ENCODE measurements at regions not wholly inside any gene's neighbourhood (a gene's known extent, or its start where the extent isn't known, plus 50 kb on each side); places are given as distances from the start of the nearest gene placed in this dataset.

DNA sequence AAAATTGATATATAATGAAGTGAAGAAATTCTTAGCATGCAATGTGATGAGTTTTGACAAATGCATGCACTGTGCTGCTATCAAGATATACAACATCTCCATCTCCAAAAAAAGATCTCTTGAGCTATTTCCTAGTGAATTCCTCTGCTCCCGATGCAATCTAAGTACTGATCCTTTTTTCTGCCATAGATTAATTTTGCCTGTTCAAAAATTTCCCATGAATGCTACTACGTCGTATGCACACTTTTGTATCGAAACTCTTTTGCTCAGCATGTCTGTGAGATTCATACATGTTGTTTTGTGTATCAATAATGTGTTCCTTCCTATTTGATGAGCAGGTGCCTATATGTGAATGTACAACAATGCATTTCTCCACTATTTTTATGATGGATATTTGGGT lies 647.4 kb downstream of the MTRR start:
- no peak for TF ChIP-seq JUND (IDR thresholded peaks at IDR 0.05; ENCODE audit: low read depth)
- no peak for DNase-seq (ENCODE audit: low read depth in 1 of 2, low spot score in 1 of 2)
- in situ Hi-C loops (cut with HindIII; ENCODE audit: low pct_unique_long_range_greater_than_20kb, low sequenced_read_pairs): no loop called here

DNA sequence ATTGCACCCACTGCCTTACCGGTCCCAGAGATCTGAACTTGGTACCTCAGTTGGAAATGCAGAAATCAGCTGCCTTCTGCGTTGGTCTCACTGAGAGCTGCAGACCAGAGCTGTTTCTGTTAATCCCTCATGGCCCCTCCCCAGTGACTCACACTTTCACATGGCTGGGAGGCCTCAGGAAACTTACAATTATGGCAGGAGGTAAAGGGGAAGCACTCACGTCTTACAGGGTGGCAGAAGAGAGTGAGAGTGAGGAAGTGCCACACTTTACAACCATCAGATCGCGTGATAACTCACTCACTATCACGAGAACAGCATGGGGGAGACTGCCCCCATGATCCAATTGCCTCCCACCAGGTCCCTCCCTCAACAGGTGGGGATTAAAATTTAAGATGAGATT lies 648.5 kb downstream of the MTRR start:
- no peak for TF ChIP-seq JUND (IDR thresholded peaks at IDR 0.05; ENCODE audit: low read depth)
- in situ Hi-C loops (cut with HindIII; ENCODE audit: low pct_unique_long_range_greater_than_20kb, low sequenced_read_pairs): no loop called here
- no peak for DNase-seq (ENCODE audit: low read depth in 1 of 2, low spot score in 1 of 2)

DNA sequence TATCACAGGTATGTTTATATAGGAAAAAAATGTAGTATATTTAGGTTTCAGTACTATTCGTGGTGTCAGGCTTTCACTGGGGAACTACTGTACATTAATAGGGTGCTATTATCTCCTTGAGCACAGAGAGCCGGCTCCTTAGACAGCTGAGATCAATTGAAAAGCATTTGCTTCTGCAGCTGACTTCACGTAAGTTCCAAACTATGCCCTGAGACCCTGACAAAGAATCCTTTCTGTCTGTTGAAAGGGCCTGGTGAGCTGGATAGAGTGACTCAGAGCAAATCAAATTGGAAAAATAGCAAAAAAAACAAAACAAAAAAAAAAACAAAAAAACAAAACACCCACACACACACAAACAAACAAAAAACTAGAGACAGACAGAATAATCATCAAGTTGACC lies 652.0 kb downstream of the MTRR start:
- in situ Hi-C loops (cut with HindIII; ENCODE audit: low pct_unique_long_range_greater_than_20kb, low sequenced_read_pairs): no loop called here
- no peak for TF ChIP-seq JUND (IDR thresholded peaks at IDR 0.05; ENCODE audit: low read depth)
- DNase-seq (ENCODE audit: low read depth in 1 of 2, low spot score in 1 of 2): no peak

DNA sequence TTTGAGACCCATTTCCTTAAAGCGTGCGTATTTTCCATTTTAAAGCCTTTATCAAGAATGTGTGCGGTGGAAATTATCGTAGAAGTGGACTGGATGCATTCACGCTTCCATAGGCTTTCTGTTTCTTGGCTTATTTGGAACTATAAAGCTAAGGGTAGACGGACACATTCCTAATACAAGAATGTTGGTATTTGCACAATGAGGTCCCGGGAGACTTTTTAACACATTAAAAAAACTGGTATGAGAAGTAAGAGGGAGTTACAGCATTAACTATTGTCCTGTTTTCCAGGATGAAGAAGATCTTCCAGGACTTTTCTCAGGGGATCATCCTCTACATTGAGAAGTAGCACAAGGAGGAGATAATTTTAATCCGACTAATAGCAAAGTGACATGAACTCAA lies 653.0 kb downstream of the MTRR start:
- in situ Hi-C loops (cut with HindIII; ENCODE audit: low pct_unique_long_range_greater_than_20kb, low sequenced_read_pairs): no loop called here
- no peak for DNase-seq (ENCODE audit: low read depth in 1 of 2, low spot score in 1 of 2)
- TF ChIP-seq JUND (IDR thresholded peaks at IDR 0.05; ENCODE audit: low read depth): no peak

DNA sequence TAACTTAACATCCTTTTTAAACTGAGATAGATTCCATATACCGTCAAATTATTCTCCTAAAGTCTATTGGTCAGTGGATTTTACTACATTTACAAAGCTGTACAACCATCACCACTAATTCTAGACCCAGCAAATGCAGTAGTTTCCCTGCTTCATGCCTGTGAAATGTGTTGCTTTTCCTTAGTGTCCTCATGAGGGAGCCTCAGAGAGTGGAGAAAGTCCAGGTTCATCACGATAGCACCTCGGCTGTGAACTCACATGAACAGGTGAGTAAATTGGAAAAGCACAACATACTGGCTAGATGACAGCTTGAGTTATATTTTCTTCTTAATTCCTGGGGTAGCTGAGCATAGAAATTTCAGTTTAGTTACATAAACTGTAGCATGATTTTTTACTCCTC lies 653.7 kb downstream of the MTRR start:
- no peak for TF ChIP-seq JUND (IDR thresholded peaks at IDR 0.05; ENCODE audit: low read depth)
- DNase-seq (ENCODE audit: low read depth in 1 of 2, low spot score in 1 of 2): peak in 1 of 2 experiments; percentile 50
- in situ Hi-C loops (cut with HindIII; ENCODE audit: low pct_unique_long_range_greater_than_20kb, low sequenced_read_pairs): no loop called here

DNA sequence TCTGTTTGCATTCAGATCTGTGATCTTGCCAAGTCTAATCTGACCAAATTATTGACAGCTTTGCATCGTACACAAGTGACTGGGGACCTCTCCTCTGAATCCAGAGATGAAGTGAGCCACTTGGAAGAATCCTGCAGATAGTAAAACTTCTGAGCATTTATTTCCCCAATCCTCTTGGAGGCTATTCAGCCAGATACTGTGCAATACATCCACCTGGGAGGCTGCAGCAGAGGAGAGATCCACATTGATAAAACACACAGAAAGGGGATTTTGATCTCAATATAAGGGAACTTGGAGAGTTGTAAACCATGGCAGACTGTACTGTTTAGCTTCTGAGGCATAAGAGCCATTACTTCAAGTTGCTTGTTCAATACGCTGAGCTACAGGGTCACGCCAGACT lies 654.6 kb downstream of the MTRR start:
- TF ChIP-seq JUND (IDR thresholded peaks at IDR 0.05; ENCODE audit: low read depth): no peak
- in situ Hi-C loops (cut with HindIII; ENCODE audit: low pct_unique_long_range_greater_than_20kb, low sequenced_read_pairs): no loop called here
- no peak for DNase-seq (ENCODE audit: low read depth in 1 of 2, low spot score in 1 of 2)

DNA sequence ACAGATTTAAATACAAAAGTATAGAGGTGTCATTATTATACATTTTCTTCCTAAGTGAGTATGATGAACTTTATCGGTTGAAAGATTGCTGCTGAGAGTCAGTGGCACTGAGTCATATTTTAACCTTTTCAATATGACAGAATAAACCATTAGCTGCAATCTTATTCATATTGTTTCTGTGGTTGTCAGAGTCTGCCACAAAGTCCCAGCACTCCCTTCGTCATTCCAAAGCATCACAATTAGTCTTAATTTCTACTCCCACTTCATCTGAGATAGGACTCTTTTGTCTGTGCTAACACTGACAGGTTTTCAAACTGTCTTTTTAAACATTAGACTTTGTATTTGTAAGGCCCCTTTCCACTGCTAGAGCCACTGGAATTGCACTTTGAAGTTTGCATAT lies 656.9 kb downstream of the MTRR start:
- no peak for TF ChIP-seq JUND (IDR thresholded peaks at IDR 0.05; ENCODE audit: low read depth)
- no peak for DNase-seq (ENCODE audit: low read depth in 1 of 2, low spot score in 1 of 2)
- in situ Hi-C loops (cut with HindIII; ENCODE audit: low pct_unique_long_range_greater_than_20kb, low sequenced_read_pairs): no loop called here

DNA sequence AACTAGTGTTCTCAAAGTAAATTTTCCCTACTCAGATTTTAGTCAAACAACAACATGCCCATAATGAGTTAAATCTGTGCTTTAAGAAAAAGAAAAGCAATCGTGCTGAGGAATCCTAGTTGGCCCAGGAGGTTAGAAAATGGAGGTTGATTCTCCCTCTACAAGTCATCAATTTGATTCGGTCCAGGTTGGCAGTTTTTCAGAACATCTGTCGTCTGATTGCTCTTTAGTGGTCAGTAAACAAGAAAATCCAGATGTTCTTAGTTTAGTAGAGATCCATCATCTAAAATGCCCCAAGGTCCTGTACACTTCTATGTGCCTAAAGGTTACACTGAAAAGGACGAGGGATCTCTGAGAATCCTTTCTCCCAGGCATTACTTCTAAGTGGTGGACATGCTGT lies 659.2 kb downstream of the MTRR start:
- DNase-seq (ENCODE audit: low read depth in 1 of 2, low spot score in 1 of 2): no peak
- in situ Hi-C loops (cut with HindIII; ENCODE audit: low pct_unique_long_range_greater_than_20kb, low sequenced_read_pairs): no loop called here
- TF ChIP-seq JUND (IDR thresholded peaks at IDR 0.05; ENCODE audit: low read depth): no peak

DNA sequence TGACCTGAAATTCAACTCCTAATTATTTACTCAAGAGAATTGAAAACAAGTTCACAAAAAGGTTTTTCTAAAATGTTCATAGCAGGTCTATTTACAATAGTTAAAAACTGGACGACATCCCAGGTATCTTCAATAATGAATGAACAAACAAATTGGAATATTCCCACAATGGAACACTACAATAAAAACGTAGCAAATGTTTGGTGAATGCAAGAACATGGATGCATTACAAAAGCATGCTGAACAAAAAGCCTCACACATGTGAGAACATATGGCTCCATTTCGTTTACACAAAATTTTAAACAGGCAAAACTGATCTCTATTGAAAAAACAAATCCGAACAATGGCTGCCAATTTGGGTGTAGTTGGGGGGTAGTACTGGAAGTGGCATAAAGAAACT lies 669.9 kb downstream of the MTRR start:
- TF ChIP-seq JUND (IDR thresholded peaks at IDR 0.05; ENCODE audit: low read depth): no peak
- DNase-seq (ENCODE audit: low read depth in 1 of 2, low spot score in 1 of 2): no peak
- in situ Hi-C loops (cut with HindIII; ENCODE audit: low pct_unique_long_range_greater_than_20kb, low sequenced_read_pairs): no loop called here

DNA sequence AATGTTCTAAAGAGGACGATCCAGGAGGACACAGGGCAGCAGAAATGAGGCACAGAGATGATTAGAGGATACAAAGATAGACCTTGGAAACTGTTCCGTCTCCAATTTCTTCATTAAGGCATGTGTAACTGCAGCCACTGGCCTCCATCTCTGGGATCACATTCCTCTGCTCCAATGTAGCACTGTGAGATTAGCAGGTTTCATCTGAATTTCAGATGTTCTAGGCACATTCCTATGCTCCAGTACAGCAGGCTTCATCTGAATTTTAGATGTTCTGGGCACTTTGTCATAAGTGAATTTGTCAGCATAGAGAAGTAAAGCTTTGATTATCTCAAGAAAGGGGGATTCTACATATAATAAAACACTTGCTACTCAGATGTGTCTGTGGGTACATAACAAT lies 671.4 kb downstream of the MTRR start:
- DNase-seq (ENCODE audit: low read depth in 1 of 2, low spot score in 1 of 2): no peak
- no peak for TF ChIP-seq JUND (IDR thresholded peaks at IDR 0.05; ENCODE audit: low read depth)
- in situ Hi-C loops (cut with HindIII; ENCODE audit: low pct_unique_long_range_greater_than_20kb, low sequenced_read_pairs): no loop called here

DNA sequence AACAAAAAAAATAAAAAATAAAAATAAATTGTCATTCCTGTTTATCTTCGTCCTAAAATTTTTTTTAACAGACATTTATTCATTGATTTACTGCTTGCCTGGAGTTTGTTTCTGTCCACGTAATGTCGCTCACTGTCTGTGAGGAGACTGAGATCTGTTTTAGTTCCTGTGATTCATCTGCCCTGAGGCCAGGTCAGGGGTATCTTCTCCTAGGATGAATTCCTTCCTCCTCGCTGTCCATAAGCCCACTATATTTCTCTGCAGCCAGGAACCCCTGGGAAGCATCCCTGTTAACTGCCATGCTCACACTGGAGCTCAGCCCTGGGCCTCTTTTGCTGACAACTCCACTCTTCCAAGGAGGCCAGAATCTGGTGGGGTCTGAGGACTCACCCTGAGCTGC lies 682.0 kb downstream of the MTRR start:
- no peak for DNase-seq (ENCODE audit: low read depth in 1 of 2, low spot score in 1 of 2)
- TF ChIP-seq JUND (IDR thresholded peaks at IDR 0.05; ENCODE audit: low read depth): no peak
- in situ Hi-C loops (cut with HindIII; ENCODE audit: low pct_unique_long_range_greater_than_20kb, low sequenced_read_pairs): no loop called here

DNA sequence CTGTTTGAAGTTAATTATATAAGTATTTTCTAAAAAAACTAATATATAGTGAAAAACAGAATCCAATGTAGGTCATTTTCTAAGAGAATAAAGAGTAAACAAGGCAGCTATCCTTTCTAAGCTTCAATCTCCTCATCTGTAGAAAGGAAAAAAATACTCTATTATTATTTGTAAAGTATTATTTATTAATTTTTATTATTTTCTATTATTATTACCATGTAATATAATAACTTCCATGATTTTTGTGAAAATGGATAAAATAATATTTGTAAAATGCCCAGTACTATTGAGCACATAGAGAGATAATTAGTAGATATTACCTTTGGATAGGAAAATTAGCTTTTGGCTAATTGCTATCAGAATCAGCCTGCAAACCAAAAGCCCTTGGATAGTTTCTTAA lies 684.4 kb downstream of the MTRR start:
- no peak for TF ChIP-seq JUND (IDR thresholded peaks at IDR 0.05; ENCODE audit: low read depth)
- in situ Hi-C loops (cut with HindIII; ENCODE audit: low pct_unique_long_range_greater_than_20kb, low sequenced_read_pairs): no loop called here
- no peak for DNase-seq (ENCODE audit: low read depth in 1 of 2, low spot score in 1 of 2)

DNA sequence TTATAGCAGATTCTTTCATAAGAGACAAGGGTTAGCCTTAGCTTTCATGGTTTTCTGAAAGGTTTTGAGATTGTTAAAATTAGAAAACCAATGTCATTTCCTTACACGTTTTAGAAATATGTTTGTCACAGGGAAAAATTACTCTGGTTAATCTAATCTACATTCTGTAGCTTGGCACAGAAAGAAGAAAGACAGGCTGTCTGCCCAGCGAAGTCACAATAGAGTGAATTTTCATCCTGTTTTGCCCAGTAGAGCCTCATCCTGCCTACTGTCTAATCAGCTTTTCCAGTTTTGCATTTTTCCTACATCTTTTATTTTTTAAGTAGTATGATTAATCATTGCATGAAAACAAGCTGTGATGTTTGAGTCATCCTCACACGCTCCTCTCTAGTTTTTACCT lies 688.8 kb downstream of the MTRR start:
- TF ChIP-seq JUND (IDR thresholded peaks at IDR 0.05; ENCODE audit: low read depth): no peak

DNA sequence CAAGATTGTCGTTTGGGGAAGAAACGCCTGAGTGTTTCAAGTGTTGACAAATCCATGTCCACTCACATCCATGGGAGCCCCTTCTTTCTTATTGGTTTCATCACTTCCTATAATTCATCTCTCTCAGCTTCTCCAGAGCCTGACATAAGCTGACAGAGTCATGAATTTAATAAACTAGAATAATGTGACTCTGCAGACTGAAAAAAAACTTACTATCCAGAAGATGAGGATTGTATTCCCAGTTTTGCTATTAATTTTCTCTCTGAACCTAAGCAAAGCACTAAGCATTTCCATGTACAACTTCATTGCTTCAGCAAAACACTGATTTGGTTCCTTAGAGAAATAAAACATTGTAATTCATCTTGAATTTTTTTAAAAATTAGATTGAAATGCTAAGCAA lies 691.8 kb downstream of the MTRR start:
- TF ChIP-seq JUND (IDR thresholded peaks at IDR 0.05; ENCODE audit: low read depth): no peak
- in situ Hi-C loops (cut with HindIII; ENCODE audit: low pct_unique_long_range_greater_than_20kb, low sequenced_read_pairs): no loop called here
- no peak for DNase-seq (ENCODE audit: low read depth in 1 of 2, low spot score in 1 of 2)

More for the DNA sequence above, 688.8 kb downstream of the MTRR start:
- DNase-seq (ENCODE audit: low read depth in 1 of 2, low spot score in 1 of 2): no peak
- in situ Hi-C loops (cut with HindIII; ENCODE audit: low pct_unique_long_range_greater_than_20kb, low sequenced_read_pairs): no loop called here
